Cardiac fibroblast (primary cell): ENCODE measurements at regions not wholly inside any gene's neighbourhood (a gene's known extent, or its start where the extent isn't known, plus 50 kb on each side); places are given as distances from the start of the nearest gene placed in this dataset.
A peak's percentile ranks its signal among the peaks of the same experiment; 100 is the strongest.
"Not testable (repeated sequence)": the region's sequence is repeated elsewhere in the genome, so short reads cannot be mapped to it uniquely, and the experiment has no call there.

Source experiments
- DNase-seq, 2 donors: peaks; one replicate each; pipeline versions ENCODE4 v3.0.0 to v3.0.0-alpha.2; 2010; ENCODE audit warnings: low read depth in 2 of 2
- H3K4me3 ChIP-seq, 2 donors: replicated peaks in 1 of 2; 1 replicate in 1 of 2; 2 replicates in 1 of 2; pipeline ENCODE4 v1.5.1; 2011; ENCODE audit warnings: low read depth in 2 of 2, low read length in 2 of 2, mild to moderate bottlenecking in 2 of 2, moderate library complexity in 1 of 2
- TF ChIP-seq, protein P1 (sequence below): IDR thresholded peaks from one replicate; pipeline ENCODE4 v1.5.1; 2011; ENCODE audit warnings: low read depth, mild to moderate bottlenecking, low read length, inconsistent platforms

GRCh38 chr5:120942596-120943350 is 478.7 kb downstream of the PRR16 start:
- DNase-seq = peak in 1 of 2 donors; percentile 1
- no peak overlapping the region for H3K4me3 ChIP-seq
- TF ChIP-seq, protein P1, sequence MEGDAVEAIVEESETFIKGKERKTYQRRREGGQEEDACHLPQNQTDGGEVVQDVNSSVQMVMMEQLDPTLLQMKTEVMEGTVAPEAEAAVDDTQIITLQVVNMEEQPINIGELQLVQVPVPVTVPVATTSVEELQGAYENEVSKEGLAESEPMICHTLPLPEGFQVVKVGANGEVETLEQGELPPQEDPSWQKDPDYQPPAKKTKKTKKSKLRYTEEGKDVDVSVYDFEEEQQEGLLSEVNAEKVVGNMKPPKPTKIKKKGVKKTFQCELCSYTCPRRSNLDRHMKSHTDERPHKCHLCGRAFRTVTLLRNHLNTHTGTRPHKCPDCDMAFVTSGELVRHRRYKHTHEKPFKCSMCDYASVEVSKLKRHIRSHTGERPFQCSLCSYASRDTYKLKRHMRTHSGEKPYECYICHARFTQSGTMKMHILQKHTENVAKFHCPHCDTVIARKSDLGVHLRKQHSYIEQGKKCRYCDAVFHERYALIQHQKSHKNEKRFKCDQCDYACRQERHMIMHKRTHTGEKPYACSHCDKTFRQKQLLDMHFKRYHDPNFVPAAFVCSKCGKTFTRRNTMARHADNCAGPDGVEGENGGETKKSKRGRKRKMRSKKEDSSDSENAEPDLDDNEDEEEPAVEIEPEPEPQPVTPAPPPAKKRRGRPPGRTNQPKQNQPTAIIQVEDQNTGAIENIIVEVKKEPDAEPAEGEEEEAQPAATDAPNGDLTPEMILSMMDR = no peak

DNA sequence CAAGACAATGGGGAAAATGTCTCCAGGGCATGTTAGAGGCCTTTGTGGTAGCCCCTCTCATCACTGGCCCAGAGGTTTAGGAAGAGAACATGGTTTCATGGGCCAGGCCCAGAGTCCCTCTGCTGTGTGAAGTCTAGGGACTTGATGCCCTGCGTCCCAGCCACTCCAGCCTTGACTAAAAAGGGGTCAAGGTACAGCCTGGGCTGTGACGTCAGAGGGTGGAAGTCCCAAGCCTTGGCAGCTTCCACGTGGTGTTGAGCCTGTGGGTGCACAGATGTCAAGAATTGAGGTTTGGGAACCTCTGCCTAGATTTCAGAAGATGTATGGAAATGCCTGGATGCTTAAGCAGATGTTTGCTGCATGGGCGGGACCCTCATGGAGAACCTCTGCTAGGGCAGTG is 485.5 kb downstream of the PRR16 start:
- DNase-seq, H3K4me3 ChIP-seq: not testable (repeated sequence)

GRCh38 chr5:120953445-120953844 is 489.3 kb downstream of the PRR16 start:
- not testable (repeated sequence) for H3K4me3 ChIP-seq, DNase-seq

DNA sequence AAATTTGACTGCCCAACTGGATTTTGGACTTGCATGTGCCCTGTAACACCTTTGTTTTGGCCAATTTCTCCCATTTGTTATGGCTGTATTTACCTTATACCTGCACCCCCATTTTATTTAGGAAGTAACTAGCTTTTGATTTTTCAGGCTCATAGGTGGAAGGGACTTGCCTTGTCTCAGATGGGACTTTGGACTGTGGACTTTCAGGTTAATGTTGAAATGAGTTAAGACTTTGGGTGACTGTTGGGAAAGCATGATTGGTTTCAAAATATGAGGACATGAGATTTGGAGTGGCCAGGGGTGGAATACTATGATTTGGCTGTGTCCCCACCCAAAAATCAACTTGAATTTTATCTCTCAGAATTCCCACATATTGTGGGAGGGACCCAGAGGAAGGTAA is 490.2 kb downstream of the PRR16 start:
- H3K4me3 ChIP-seq = no peak overlapping the region
- no peak for DNase-seq
- TF ChIP-seq, protein P1 = no peak

DNA sequence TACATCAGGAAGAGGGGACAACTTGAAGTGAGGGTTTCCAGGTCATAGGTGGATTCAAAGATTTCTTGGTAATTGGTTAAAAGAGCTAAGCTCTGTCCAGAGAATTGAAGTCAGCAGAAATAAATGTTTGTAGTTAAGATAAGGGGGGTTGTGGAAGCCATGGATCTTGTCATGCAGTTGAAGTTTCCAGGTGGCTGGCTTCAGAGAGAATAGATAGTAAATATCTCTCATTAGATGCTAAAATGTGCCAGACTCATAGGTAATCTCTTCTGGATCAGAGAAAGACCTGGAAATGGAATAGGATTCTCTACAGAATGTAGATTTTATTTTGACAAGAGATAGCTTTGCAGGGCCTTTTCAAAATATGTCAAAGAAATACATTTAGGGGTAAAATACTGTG is 491.7 kb downstream of the PRR16 start:
- no peak for DNase-seq
- H3K4me3 ChIP-seq = no peak overlapping the region
- TF ChIP-seq, protein P1 = no peak

DNA sequence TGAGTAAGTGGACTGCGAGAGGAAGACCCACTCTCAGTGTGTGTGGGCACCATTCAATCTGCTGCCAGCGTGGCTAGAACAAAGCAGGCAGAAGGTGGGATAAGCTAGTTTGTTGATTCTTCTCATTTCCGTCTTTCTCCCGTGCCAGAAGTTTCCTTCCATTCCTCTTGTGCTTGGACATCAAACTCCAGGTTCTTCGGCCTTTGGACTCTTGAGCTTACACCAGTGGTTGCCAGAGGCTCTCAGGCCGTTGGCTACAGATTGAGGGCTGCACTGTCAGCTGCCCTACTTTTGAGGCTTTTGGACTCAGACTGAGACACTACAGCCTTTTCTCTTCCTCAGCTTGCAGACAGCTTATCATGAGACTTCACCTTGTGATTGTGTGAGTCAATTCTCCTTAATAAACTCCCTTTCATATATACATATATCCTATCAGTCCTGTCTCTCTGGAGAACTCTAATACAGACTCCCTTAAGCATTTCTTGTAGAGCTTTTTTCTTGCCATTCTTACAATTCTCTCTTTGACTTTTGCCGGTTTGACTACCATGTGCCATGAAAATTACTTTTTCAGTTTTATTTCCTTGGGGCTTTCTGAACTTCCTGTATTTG is 494.9 kb downstream of the PRR16 start:
- TF ChIP-seq, protein P1 = no peak

DNA sequence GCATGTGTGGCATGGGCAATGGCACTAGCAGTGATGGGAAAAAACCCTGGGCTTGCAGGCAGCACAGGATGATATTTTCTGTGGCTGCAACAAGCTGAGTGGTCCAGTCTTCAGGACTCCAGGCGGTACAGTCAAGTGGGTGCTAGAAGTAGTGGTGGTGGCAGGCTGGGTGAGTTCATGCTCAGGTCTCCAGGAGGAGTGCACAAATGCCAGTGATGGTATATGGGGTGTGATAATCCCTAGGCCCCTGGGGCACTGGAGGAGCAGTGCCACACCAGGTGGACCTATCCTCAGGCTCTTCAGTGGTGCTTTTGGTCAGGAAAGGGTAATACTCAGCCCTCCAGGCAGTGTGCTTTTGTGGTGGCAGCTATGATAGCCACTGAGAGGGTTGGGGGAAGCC is 496.4 kb downstream of the PRR16 start:
- TF ChIP-seq, protein P1 = no peak
- DNase-seq = no peak
- H3K4me3 ChIP-seq = no peak overlapping the region

More for the DNA sequence above, 494.9 kb downstream of the PRR16 start:
- no peak for DNase-seq
- no peak overlapping the region for H3K4me3 ChIP-seq

DNA sequence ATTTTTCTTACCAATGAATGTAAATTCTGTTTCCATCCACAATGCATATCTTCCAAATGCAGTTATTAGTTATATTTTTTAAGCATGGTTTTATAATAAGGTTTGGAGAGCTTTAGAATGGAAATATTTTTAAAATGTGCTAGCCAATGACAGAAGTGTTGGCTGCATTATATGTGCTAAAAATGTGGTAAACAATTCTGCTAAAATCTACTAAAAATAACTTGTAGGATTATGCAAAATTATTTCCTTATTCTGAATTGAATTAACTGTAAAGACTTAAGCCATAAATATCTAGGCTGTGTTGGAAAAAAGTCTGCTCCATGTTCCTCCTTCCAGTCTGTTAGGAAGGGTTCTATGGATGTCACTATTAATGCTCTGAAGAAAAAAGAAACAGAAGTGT is 503.3 kb downstream of the PRR16 start:
- TF ChIP-seq, protein P1 = no peak
- no peak for DNase-seq

More for the DNA sequence above, 503.3 kb downstream of the PRR16 start:
- no peak overlapping the region for H3K4me3 ChIP-seq
